Astrocyte of the spinal cord (primary cell): ENCODE measurements at regions not wholly inside any gene's neighbourhood (a gene's known extent, or its start where the extent isn't known, plus 50 kb on each side); places are given as distances from the start of the nearest gene placed in this dataset.

ENCODE experiments used
- DNase-seq: peaks from one replicate; pipeline ENCODE4 v3.0.0; 2011; ENCODE audit warnings: low read depth, low spot score
- H3K4me3 ChIP-seq: 2 replicates; pipeline ENCODE4 v1.5.1; 2011; ENCODE audit warnings: low read depth, mild to moderate bottlenecking, low read length, moderate library complexity
- CTCF ChIP-seq: IDR thresholded peaks from 2 replicates; pipeline ENCODE4 v1.5.1; 2012; ENCODE audit warnings: low read depth, mild to moderate bottlenecking, low read length, inconsistent platforms
- in situ Hi-C: cut with HindIII; loops from 2 replicates; pipeline ENCODE4 v1.10.0; 2017; ENCODE audit warnings: low sequenced_read_pairs

DNA sequence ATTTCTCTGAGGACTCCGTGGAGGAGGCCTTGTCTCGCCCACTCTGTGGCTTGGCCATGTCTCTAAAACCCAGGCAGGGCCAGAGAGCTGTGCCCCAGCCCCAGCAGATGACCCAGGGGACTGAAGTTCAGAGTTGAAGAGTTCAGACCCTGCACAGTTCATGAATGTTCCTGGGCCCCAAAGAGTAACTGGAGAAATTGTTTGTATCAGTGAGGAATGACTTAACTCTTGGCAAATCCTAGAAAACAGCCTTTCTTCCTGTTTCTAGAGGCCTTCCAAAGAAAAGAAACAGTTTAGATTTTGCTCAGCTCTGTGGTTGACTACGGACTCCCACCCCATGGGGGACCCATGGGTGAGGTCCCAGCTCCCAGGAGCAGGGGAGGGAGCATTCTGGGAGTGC lies 62.1 kb upstream of the EYA2 start:
- no peak overlapping the region for H3K4me3 ChIP-seq
- no peak for DNase-seq
- in situ Hi-C loops = no loop called here
- TF ChIP-seq CTCF = no peak

DNA sequence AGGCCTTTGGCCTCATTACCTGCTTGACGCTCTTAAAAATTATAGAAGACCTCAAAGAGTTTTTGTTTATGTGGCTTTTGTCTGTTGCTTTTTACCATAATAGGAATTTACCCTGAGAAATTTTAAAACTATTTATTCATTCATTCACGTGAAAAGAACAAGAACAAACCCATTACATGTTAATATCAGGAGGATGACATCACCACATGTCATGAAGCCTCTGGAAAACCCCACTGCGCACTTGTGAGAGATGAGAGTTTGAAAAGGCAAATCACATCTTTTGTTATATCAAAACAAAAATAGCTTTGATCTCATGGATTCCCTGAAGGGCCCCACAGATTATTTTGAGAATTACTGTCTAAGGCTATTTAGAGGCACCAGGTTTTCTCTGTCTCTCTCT lies 61.3 kb upstream of the EYA2 start:
- H3K4me3 ChIP-seq = no peak overlapping the region
- TF ChIP-seq CTCF = no peak
- in situ Hi-C loops = no loop called here
- DNase-seq = no peak

GRCh38 chr20:46835418-46835817 lies 59.2 kb upstream of the EYA2 start:
- no peak for TF ChIP-seq CTCF
- DNase-seq = no peak
- H3K4me3 ChIP-seq = no peak overlapping the region
- in situ Hi-C loops = no loop called here

GRCh38 chr20:46837083-46837482 lies 57.6 kb upstream of the EYA2 start:
- no peak overlapping the region for H3K4me3 ChIP-seq
- no peak for TF ChIP-seq CTCF
- no peak for DNase-seq
- in situ Hi-C loops = no loop called here

DNA sequence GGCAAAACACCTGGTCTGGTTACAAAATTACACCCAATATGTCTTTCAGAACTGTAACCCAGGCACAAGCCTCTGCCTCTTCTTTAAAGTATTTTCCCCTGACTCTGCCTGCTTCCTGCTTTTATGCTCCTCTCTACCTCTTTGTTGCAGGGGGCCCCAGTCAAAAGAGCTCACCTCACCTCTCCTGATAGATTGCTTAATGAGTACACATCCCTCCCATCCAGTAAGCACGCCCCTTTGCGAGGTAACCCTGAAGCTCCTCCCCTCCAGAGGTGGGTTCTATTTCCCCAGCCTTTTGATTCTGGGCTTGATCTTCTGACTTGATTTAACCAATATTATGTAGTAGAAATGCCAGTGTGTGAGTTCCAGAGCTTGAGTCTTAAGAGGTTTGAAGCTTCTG lies 56.6 kb upstream of the EYA2 start:
- no peak for TF ChIP-seq CTCF
- no peak for DNase-seq
- in situ Hi-C loops = no loop called here
- no peak overlapping the region for H3K4me3 ChIP-seq

DNA sequence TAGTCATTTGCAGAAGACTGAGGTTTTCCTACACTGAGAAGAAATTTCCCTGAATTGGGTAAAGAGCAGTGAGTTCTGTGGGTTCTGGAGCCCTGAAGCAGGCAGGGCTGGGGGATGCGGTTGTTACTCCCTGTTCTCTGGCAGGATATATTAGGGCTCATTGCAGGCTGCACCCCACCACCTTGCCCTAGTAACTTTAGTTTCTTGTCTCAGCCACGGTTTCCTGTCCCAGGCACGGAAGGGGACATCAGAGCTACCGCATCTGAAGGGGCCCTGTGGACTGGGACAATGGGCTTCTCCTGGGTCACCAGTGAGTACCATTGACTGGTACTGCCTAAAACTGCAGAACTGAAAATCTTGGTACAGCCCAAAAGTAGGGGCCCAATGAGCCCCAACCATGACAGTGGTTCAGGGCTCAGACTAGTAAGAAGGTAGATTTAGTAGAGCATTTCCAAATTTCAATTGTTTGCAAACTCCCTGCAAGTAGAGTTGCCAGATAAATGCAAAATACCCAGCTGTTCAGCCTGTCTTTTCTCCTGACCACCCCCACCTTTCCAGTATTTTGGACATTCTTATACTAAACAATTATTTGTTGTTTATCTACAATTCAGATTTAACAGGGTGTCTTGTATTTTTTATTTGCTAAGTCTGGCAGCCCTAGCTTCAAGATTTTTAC lies 54.5 kb upstream of the EYA2 start:
- no peak for TF ChIP-seq CTCF
- no peak for DNase-seq
- no peak overlapping the region for H3K4me3 ChIP-seq
- in situ Hi-C loops = no loop called here
